GM12873 (cell line): ENCODE measurements at regions not wholly inside any gene's neighbourhood (a gene's known extent, or its start where the extent isn't known, plus 50 kb on each side); places are given as distances from the start of the nearest gene placed in this dataset.

Source experiments
- CTCF ChIP-seq: IDR thresholded peaks from 2 replicates; pipeline ENCODE4 v1.5.1; 2012; ENCODE audit warnings: low read depth, mild to moderate bottlenecking, moderate library complexity, low read length, control low read depth; ENCODE audit not compliant: insufficient read depth; ENCODE audit errors: missing control alignments

- TF ChIP-seq CTCF: no peak
Measured at GRCh38 chr17:83149761-83150251, 70.4 kb downstream of the METRNL start.

GRCh38 chr17:83150369-83151055 is 71.1 kb downstream of the METRNL start:
- TF ChIP-seq CTCF: no peak

GRCh38 chr17:83151056-83151441 is 71.6 kb downstream of the METRNL start:
- no peak for TF ChIP-seq CTCF

GRCh38 chr17:83151442-83152226 is 72.2 kb downstream of the METRNL start:
- no peak for TF ChIP-seq CTCF

- TF ChIP-seq CTCF: no peak
Measured at GRCh38 chr17:83152227-83152744, 72.9 kb downstream of the METRNL start.

GRCh38 chr17:83152745-83153611 is 73.6 kb downstream of the METRNL start:
- TF ChIP-seq CTCF: no peak
